Stimulated activated CD8-positive, alpha-beta memory T cell treated with anti-CD3 and anti-CD28 coated beads, Interleukin-7, amount 100 ng/mL, for 4 hours (primary cell): ENCODE measurements at regions not wholly inside any gene's neighbourhood (a gene's known extent, or its start where the extent isn't known, plus 50 kb on each side); places are given as distances from the start of the nearest gene placed in this dataset.
"Not testable (repeated sequence)": the region's sequence is repeated elsewhere in the genome, so short reads cannot be mapped to it uniquely, and the experiment has no call there.

Experiments used
- DNase-seq, 2 donors: peaks; one replicate each; pipeline ENCODE4 v3.0.0-alpha.2; 2020; ENCODE audit warnings: low read depth in 2 of 2

DNA sequence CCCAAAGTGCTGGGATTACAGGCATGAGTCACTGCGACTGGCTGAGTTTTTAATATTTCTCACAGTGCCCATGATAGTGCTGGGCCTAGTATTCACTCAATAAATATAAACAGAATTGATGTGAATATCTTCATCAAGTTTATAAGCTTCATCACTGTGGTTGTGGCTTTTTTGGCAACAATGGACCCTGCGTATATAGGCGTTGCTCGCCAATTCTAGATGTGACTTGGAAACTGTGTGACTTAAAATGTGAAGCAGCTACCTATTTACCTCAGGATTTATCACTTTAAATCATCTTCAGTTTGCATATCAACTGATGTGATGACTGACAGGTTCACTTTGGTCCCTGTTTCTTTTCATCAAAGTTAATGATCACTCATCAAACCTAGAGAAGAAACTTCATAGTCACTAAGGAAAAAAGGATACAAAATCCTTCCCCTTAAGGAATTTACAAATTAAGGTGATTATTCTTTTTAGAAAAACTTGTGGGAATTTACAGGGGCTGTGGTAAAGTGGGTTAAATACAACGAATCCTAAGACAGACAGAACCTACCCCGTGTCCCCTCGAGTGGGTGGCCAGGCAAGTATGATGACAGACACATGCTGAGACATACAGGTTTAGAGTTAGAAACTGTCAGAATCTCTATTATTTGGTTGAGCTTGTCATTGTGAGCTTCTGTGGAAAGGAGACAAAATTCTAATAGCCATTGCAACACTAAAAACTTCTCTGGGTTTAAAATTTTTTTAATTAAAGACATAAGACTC is 101.3 kb downstream of the AKAP11 start:
- DNase-seq = no peak

- no peak for DNase-seq
These were observed 103.7 kb downstream of the AKAP11 start for GRCh38 chr13:42375663-42376062.

DNA sequence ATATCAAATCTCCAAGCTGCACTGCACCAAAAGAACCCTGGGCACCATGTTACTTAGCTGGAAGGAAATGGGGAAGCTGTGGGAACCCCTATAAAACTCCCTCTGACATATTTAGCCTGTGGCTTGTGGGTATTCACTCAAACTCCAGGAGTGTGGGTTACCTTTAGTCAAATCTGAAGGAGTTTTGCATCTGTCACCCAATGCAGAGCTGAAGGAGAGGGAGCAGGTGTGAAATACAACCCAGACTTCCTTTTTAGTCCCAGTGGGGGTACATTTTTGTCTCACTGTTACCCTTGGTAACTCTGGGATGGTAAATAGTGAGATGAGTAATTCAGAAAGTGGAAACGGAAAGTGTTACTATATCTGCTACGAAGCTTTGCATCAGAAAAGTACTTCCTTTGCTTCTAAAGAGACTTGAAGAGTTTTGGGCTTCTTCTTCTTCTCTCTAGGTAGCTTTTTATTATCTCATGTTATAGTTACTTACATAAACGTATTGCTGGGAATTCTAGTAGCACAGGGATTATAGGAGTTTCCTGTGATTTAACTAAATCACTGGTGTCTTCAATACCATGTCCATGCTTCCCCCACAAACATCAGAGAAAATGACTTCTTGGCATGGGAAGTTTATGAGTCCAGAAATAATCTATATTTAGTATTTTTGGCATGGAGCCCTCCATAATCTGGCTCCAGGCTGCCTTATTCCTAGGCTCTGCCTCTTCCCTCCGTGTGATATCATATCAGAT is 105.9 kb downstream of the AKAP11 start:
- DNase-seq = no peak

- no peak for DNase-seq
These were observed 106.4 kb downstream of the AKAP11 start for GRCh38 chr13:42378383-42378780.

DNA sequence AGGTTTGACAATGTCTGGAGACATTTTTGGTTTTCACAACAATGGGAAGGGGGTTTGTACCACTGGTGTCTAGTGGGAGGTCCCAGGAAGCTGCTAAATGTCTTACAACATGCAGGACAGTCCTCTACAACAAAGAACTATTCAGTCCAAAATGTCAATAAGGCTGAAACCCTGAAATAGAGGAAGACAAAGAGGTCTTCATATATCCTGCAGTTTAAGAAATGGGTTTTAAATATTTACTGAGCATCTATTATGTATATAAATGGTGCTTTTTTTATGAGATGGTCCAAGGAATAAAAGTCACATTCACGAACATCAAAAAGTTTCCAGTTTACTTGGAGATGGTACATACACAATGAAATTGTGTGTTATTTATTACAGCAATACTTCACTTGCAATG is 107.3 kb downstream of the AKAP11 start:
- no peak for DNase-seq

- DNase-seq = no peak
These were observed 108.6 kb downstream of the AKAP11 start for GRCh38 chr13:42380420-42381164.

DNA sequence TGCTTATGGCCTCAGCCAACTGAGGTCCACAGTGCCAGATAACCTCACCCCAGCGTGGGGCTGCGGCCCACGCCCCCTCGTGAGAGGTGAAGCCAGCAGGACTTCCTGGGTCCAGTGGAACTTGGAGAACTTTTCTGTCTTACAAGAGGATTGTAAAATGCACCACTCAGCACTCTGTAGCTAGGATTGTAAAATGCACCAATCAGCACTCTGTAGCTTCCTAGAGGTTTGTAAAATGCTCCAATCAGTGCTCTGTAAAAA is 109.1 kb downstream of the AKAP11 start:
- no peak for DNase-seq

GRCh38 chr13:42381426-42381825 is 109.5 kb downstream of the AKAP11 start:
- DNase-seq = not testable (repeated sequence)

- no peak for DNase-seq
These were observed 111.1 kb downstream of the AKAP11 start for GRCh38 chr13:42383025-42383424.

DNA sequence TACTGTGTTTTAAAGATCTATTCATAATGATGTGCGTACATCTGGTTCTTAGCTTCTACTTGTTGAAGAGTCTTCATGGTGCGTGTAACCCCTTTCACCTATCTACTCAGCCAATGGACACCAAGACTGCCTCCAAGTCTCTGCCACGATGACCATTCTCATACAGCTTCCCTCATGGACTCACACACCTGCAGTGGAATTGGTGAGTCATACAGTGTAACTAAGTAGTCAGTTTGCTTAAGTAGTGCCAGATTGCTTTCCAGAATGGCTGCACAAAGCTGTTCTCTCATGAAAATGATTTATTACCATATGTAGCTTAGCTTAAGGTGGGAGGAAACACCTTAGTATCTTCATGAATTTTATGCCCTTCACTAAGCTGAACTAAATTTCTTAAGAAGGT is 112.3 kb downstream of the AKAP11 start:
- DNase-seq = no peak

- no peak for DNase-seq
These were observed 116.4 kb downstream of the AKAP11 start for GRCh38 chr13:42388326-42388725.

DNA sequence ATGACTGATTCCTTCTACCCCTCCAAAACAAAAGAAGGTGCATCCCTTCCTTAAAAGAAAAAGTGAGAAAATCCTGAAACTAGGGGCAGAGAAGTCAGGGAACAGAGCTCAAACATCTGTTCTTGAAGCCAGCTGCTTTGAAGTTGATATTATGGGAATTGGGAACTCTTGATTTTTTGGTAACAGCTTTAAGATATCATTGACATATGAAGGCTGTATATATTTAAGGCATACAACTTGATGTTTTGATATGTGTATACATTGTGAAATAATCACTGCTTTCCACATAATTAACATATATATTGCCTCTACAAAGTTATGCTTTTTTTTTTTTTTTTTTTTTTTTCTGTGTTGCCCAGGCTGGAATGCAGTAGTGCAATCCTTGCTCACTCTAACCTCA is 117.1 kb downstream of the AKAP11 start:
- no peak for DNase-seq

GRCh38 chr13:42392180-42392579 is 120.2 kb downstream of the AKAP11 start:
- no peak for DNase-seq

- peak in 1 of 2 donors; percentile 29 for DNase-seq
These were observed 121.0 kb downstream of the AKAP11 start for GRCh38 chr13:42392716-42393572.

- DNase-seq = no peak
These were observed 121.8 kb downstream of the AKAP11 start for GRCh38 chr13:42393573-42394360.

DNA sequence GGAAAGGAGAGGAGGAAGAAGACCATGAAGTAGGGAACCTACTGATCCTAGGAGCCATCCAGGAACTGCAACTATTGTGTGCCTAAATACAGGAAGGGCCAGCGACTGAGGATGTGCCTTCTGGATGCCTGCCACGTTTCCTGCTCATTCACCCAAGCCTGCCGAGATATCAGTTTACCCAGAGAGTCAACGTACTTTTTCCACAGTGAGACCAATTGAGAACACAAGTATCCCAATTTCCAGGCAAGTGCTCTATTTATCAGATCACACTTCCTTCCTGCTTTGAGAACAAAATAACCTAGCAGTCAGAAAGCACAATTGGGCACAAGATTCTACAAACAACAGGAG is 122.4 kb downstream of the AKAP11 start:
- no peak for DNase-seq

- no peak for DNase-seq
These were observed 122.7 kb downstream of the AKAP11 start for GRCh38 chr13:42394711-42395085.

- no peak for DNase-seq
These were observed 123.3 kb downstream of the AKAP11 start for GRCh38 chr13:42395086-42395821.

DNA sequence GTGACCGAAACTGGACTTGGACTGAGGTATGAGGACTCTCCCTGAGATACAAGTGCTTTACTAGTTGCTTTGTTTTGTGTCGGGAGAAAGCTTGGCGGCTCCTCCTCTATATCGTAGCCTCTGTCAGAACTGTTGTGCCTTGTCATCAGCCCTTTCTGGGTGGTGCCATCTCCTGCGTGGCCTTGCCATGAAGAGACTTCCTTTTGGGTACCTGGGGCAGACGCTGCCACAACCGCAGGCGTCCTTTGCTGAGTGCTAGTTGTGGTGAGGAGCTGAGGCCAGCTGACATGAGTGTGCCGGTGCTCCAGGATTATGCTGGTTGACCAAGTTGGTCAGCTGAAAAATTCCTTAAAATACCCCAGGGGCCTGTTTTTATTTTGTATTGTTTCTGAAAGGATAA is 124.5 kb downstream of the AKAP11 start:
- peak in 1 of 2 donors; percentile 33 for DNase-seq

- peak in 1 of 2 donors; percentile 31 for DNase-seq
These were observed 125.1 kb downstream of the AKAP11 start for GRCh38 chr13:42396901-42397655.
